VCaP (cell line): ENCODE measurements at regions not wholly inside any gene's neighbourhood (a gene's known extent, or its start where the extent isn't known, plus 50 kb on each side); places are given as distances from the start of the nearest gene placed in this dataset.
"Not testable (repeated sequence)": the region's sequence is repeated elsewhere in the genome, so short reads cannot be mapped to it uniquely, and the experiment has no call there.

Source experiments
- H3K27ac ChIP-seq: fragments of 450-650 bp; 2 replicates; pipeline ENCODE4 v1.5.1; 2017
- CTCF ChIP-seq: fragments of 450-650 bp; conservative IDR thresholded peaks from 2 replicates; pipeline ENCODE4 v1.5.1; 2017; ENCODE audit warnings: mild to moderate bottlenecking, moderate library complexity

- no peak overlapping the region for H3K27ac ChIP-seq
- no peak for TF ChIP-seq CTCF
Measured at GRCh38 chr5:2068531-2068930, 185.8 kb upstream of the IRX4 start.

GRCh38 chr5:2066373-2066772 is 183.6 kb upstream of the IRX4 start:
- no peak for TF ChIP-seq CTCF
- no peak overlapping the region for H3K27ac ChIP-seq

GRCh38 chr5:2063380-2063779 is 180.7 kb upstream of the IRX4 start:
- not testable (repeated sequence) for H3K27ac ChIP-seq

- no peak overlapping the region for H3K27ac ChIP-seq
- no peak for TF ChIP-seq CTCF
Measured at GRCh38 chr5:2052687-2053086, 170.0 kb upstream of the IRX4 start.

GRCh38 chr5:2049876-2050275 is 167.2 kb upstream of the IRX4 start:
- no peak overlapping the region for H3K27ac ChIP-seq
- TF ChIP-seq CTCF, result no peak

- TF ChIP-seq CTCF, result no peak
- H3K27ac ChIP-seq, result no peak overlapping the region
Measured at GRCh38 chr5:2048664-2049063, 165.9 kb upstream of the IRX4 start.

GRCh38 chr5:2047341-2047927 is 164.7 kb upstream of the IRX4 start:
- no peak overlapping the region for H3K27ac ChIP-seq
- TF ChIP-seq CTCF, result no peak

- H3K27ac ChIP-seq, result no peak overlapping the region
- no peak for TF ChIP-seq CTCF
Measured at GRCh38 chr5:2044041-2044440, 161.3 kb upstream of the IRX4 start.
